HepG2 (cell line): ENCODE measurements at regions not wholly inside any gene's neighbourhood (a gene's known extent, or its start where the extent isn't known, plus 50 kb on each side); places are given as distances from the start of the nearest gene placed in this dataset.
"Not testable (repeated sequence)": the region's sequence is repeated elsewhere in the genome, so short reads cannot be mapped to it uniquely, and the experiment has no call there.

Experiments
- BHLHE40 ChIP-seq: IDR thresholded peaks from 2 replicates; pipeline ENCODE4 v1.6.1; 2011; ENCODE audit warnings: low read length, improper control_type of control experiment
- GABPB1 ChIP-seq: IDR thresholded peaks from 2 replicates; pipeline ENCODE4 v1.6.1; 2016; ENCODE audit warnings: mild to moderate bottlenecking, missing genetic modification reagents, moderate library complexity, missing compliant biosample characterization
- HDAC6 ChIP-seq: fragments of 200-600 bp; sonication (generic); IDR thresholded peaks from 2 replicates; pipeline ENCODE4 v1.7.0; 2017; ENCODE audit warnings: mild to moderate bottlenecking, antibody characterized with exemption, low read length, low read depth
- SETDB1 ChIP-seq: sonication (generic); formaldehyde crosslinking; IDR thresholded peaks from 2 replicates; pipeline ENCODE4 v1.5.1; 2020; ENCODE audit warnings: missing genetic modification reagents, mild to moderate bottlenecking, borderline replicate concordance

DNA sequence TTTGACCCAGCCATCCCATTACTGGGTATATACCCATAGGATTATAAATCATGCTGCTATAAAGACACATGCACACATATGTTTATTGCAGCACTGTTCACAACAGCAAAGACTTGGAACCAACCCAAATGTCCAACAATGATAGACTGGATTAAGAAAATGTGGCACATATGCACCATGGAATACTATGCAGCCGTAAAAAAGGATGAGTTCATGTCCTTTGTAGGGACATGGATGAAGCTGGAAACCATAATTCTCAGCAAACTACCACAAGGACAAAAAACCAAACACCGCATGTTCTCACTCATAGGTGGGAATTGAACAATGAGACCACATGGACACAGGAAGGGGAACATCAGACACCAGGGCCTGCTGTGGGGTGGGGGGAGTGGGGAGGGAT lies 129.4 kb upstream of the ZNF366 start:
- not testable (repeated sequence) for TF ChIP-seq HDAC6; BHLHE40; GABPB1; SETDB1 (CRISPR knock-in tag)
